Neural progenitor cell (in vitro differentiated cells): ENCODE measurements at regions not wholly inside any gene's neighbourhood (a gene's known extent, or its start where the extent isn't known, plus 50 kb on each side); places are given as distances from the start of the nearest gene placed in this dataset.

Experiments used
- EZH2phosphoT487 ChIP-seq: fragments of 200-600 bp; sonication (generic); IDR thresholded peaks from 2 replicates; pipeline ENCODE4 v1.6.1; 2017; ENCODE audit warnings: antibody characterized with exemption
- TF ChIP-seq, protein P1 (sequence below): fragments of 200-600 bp; sonication (generic); IDR thresholded peaks from 2 replicates; pipeline ENCODE4 v1.5.1; 2017; ENCODE audit warnings: antibody characterized with exemption, mild to moderate bottlenecking

DNA sequence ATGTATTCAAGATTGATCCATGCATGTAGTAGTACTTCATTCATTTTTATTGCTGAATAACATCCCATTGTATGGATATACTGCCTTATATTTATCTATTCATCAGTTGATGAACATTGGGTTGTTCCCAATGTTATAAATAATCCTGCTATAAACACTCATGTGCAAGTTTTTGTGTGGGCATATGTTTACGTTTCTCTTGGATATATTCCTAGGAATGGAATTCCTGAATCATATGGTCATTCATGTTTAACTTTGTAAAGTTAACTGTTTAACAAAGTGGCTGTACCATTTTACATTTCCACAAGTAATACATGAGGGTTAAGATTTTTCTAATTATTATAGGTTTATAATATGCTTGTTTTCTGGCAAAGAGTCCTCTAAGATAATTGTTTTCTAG, 1568.2 kb upstream of the SEL1L start:
- TF ChIP-seq, protein P1, sequence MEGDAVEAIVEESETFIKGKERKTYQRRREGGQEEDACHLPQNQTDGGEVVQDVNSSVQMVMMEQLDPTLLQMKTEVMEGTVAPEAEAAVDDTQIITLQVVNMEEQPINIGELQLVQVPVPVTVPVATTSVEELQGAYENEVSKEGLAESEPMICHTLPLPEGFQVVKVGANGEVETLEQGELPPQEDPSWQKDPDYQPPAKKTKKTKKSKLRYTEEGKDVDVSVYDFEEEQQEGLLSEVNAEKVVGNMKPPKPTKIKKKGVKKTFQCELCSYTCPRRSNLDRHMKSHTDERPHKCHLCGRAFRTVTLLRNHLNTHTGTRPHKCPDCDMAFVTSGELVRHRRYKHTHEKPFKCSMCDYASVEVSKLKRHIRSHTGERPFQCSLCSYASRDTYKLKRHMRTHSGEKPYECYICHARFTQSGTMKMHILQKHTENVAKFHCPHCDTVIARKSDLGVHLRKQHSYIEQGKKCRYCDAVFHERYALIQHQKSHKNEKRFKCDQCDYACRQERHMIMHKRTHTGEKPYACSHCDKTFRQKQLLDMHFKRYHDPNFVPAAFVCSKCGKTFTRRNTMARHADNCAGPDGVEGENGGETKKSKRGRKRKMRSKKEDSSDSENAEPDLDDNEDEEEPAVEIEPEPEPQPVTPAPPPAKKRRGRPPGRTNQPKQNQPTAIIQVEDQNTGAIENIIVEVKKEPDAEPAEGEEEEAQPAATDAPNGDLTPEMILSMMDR = no peak
- TF ChIP-seq EZH2phosphoT487 = no peak
